GM20000 (cell line): ENCODE measurements at regions not wholly inside any gene's neighbourhood (a gene's known extent, or its start where the extent isn't known, plus 50 kb on each side); places are given as distances from the start of the nearest gene placed in this dataset.

ENCODE experiments used
- DNase-seq: peaks from one replicate; pipeline ENCODE4 v3.0.0; 2012; ENCODE audit warnings: low spot score
- CTCF ChIP-seq: IDR thresholded peaks from 2 replicates; pipeline ENCODE4 v1.5.1; 2012; ENCODE audit warnings: mild to moderate bottlenecking, control low read depth; ENCODE audit errors: extremely low read depth, missing control alignments

GRCh38 chr1:4937876-4938534 is 283.6 kb downstream of the AJAP1 start:
- TF ChIP-seq CTCF: no peak
- no peak for DNase-seq

GRCh38 chr1:4935807-4936206 is 281.4 kb downstream of the AJAP1 start:
- no peak for TF ChIP-seq CTCF
- DNase-seq: no peak

GRCh38 chr1:4933232-4933631 is 278.8 kb downstream of the AJAP1 start:
- no peak for DNase-seq
- TF ChIP-seq CTCF: no peak

- no peak for DNase-seq
These were observed 278.1 kb downstream of the AJAP1 start for GRCh38 chr1:4932311-4933030.

GRCh38 chr1:4931486-4931885 is 277.1 kb downstream of the AJAP1 start:
- DNase-seq: no peak

More at GRCh38 chr1:4932311-4933030, 278.1 kb downstream of the AJAP1 start:
- TF ChIP-seq CTCF: no peak

GRCh38 chr1:4928186-4928585 is 273.8 kb downstream of the AJAP1 start:
- no peak for DNase-seq
- no peak for TF ChIP-seq CTCF

More at GRCh38 chr1:4931486-4931885, 277.1 kb downstream of the AJAP1 start:
- no peak for TF ChIP-seq CTCF

- no peak for TF ChIP-seq CTCF
- DNase-seq: no peak
These were observed 269.9 kb downstream of the AJAP1 start for GRCh38 chr1:4924356-4924755.
